Smooth muscle cell (in vitro differentiated cells): ENCODE measurements at regions not wholly inside any gene's neighbourhood (a gene's known extent, or its start where the extent isn't known, plus 50 kb on each side); places are given as distances from the start of the nearest gene placed in this dataset.

Experiments used
- DNase-seq: peaks from one replicate; lab custom pipeline; 2025; ENCODE audit not compliant: unreplicated experiment; lab: John Stamatoyannopoulos, UW
- H2AFZ ChIP-seq: fragments of 200-600 bp; sonication (generic); 2 replicates; pipeline ENCODE4 v1.6.0; 2016; ENCODE audit warnings: antibody characterized with exemption, low read depth, mild to moderate bottlenecking
- H3F3A ChIP-seq: fragments of 200-600 bp; sonication (generic); 2 replicates; pipeline ENCODE4 v1.6.0; 2017; ENCODE audit warnings: antibody characterized with exemption, low read depth
- H3K27ac ChIP-seq: fragments of 200-600 bp; sonication (generic); 2 replicates; pipeline ENCODE4 v1.5.1; 2016; ENCODE audit warnings: low read depth, mild to moderate bottlenecking
- H3K27me3 ChIP-seq: fragments of 200-600 bp; sonication (generic); 2 replicates; pipeline ENCODE4 v1.6.1; 2016; ENCODE audit warnings: low read depth, mild to moderate bottlenecking
- H3K36me3 ChIP-seq: fragments of 200-600 bp; sonication (generic); 2 replicates; pipeline ENCODE4 v1.5.1; 2016; ENCODE audit warnings: low read depth
- H3K4me1 ChIP-seq: fragments of 200-600 bp; sonication (generic); 2 replicates; pipeline ENCODE4 v1.5.1; 2016; ENCODE audit warnings: low read depth
- H3K4me2 ChIP-seq: fragments of 200-600 bp; sonication (generic); 2 replicates; pipeline ENCODE4 v1.6.0; 2016; ENCODE audit warnings: mild to moderate bottlenecking
- H3K4me3 ChIP-seq: fragments of 200-600 bp; sonication (generic); 2 replicates; pipeline ENCODE4 v1.5.1; 2016; ENCODE audit warnings: mild to moderate bottlenecking
- H3K79me2 ChIP-seq: fragments of 200-600 bp; sonication (generic); 2 replicates; pipeline ENCODE4 v1.6.0; 2016; ENCODE audit warnings: low read depth, mild to moderate bottlenecking
- H3K9ac ChIP-seq: fragments of 200-600 bp; sonication (generic); 2 replicates; pipeline ENCODE4 v1.6.0; 2016; ENCODE audit warnings: low read depth
- H3K9me3 ChIP-seq: fragments of 200-600 bp; sonication (generic); replicated peaks from 2 replicates; pipeline ENCODE4 v1.5.1; 2016; ENCODE audit warnings: low read depth
- H4K20me1 ChIP-seq: fragments of 200-600 bp; sonication (generic); 2 replicates; pipeline ENCODE4 v1.6.0; 2016; ENCODE audit warnings: low read depth
- WGBS: methylation state at CpG from one replicate; pipeline ENCODE4 v1.1.7; 2016; ENCODE audit warnings: low lambda C conversion rate; 5-methylcytosine and 5-hydroxymethylcytosine counted together
- TF ChIP-seq, protein P1 (sequence below): fragments of 200-600 bp; sonication (generic); IDR thresholded peaks from 2 replicates; pipeline ENCODE4 v1.5.1; 2017; ENCODE audit warnings: borderline replicate concordance, mild to moderate bottlenecking, antibody characterized with exemption; ENCODE audit not compliant: insufficient read depth, poor library complexity, severe bottlenecking

DNA sequence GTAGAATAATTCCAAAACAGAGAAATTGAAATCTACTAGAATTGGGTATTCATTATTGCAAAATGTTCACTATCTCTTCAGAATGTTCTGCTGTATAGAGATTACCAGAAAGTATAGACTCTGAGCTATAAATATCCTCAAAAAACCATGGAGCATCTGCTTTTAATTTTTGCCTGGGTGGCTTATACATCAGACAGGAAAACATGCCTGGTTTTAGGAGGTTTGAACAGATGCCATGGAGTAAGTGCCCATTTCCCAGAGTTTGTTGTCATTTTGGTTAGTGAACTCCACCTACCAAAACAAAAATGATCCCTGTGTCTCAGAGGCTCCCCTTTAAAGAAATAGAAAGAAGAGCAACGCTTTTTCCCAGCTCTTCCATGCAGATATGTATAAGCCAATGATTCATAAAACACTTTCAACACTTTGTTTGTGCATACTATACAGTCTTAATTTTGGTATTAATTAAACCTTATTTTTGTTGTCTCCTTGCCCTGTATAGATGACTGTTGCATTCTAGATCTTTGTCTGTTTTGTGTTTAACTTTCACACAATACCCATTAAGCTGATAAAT is 68.7 kb downstream of the MEPE start:
- no peaks in the 10 kb centered on the region for H4K20me1 ChIP-seq
- peak overlapping the region; percentile 6 for H3K27ac ChIP-seq
- no peaks in the 10 kb centered on the region for H3F3A ChIP-seq
- no peaks in the 10 kb centered on the region for H3K79me2 ChIP-seq
- TF ChIP-seq, protein P1, sequence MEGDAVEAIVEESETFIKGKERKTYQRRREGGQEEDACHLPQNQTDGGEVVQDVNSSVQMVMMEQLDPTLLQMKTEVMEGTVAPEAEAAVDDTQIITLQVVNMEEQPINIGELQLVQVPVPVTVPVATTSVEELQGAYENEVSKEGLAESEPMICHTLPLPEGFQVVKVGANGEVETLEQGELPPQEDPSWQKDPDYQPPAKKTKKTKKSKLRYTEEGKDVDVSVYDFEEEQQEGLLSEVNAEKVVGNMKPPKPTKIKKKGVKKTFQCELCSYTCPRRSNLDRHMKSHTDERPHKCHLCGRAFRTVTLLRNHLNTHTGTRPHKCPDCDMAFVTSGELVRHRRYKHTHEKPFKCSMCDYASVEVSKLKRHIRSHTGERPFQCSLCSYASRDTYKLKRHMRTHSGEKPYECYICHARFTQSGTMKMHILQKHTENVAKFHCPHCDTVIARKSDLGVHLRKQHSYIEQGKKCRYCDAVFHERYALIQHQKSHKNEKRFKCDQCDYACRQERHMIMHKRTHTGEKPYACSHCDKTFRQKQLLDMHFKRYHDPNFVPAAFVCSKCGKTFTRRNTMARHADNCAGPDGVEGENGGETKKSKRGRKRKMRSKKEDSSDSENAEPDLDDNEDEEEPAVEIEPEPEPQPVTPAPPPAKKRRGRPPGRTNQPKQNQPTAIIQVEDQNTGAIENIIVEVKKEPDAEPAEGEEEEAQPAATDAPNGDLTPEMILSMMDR = no peak
- no peaks in the 10 kb centered on the region for H3K27me3 ChIP-seq
- H3K9me3 ChIP-seq = no peaks in the 10 kb centered on the region
- DNase-seq = no peak
- H3K4me3 ChIP-seq = no peak overlapping the region
- H3K4me1 ChIP-seq = no peaks in the 10 kb centered on the region
- peak overlapping the region; percentile 26 for H3K4me2 ChIP-seq
- 44% methylated on average over 1 of the region's 1 CpG for WGBS
- no peak overlapping the region for H2AFZ ChIP-seq
- H3K36me3 ChIP-seq = no peaks in the 10 kb centered on the region
- no peak overlapping the region for H3K9ac ChIP-seq

DNA sequence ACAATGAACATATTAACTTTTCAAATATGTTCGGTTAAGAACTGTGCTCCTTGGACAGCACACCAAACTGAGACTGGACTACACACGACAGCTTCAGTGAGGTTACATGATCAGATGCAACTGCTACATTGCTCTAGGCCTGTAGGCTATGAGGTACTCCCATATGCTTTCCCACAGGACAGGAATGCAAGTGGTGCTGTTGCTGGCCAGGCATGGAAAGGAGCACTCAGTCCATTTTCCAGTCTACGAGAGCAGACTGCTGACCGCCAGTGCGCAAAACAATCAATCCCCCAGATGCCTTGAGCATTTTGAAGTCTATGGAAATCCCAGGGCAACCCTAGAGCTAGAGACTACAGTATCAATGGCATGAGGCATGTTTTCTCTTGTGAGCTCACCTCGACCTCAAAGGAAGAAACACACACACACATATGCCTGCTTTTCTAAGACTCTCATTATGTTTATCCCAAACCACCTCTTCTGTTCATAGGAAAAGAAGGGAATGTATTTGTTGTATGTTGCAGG is 70.8 kb upstream of the SPP1 start:
- H3K79me2 ChIP-seq = no peaks in the 10 kb centered on the region
- TF ChIP-seq, protein P1 = no peak
- H3K9me3 ChIP-seq = no peaks in the 10 kb centered on the region
- H3K4me2 ChIP-seq = no peak overlapping the region
- 80% methylated on average over 6 of the region's 6 CpGs for WGBS
- H3K36me3 ChIP-seq = no peaks in the 10 kb centered on the region
- H3K4me3 ChIP-seq = no peak overlapping the region
- H3K27ac ChIP-seq = no peak overlapping the region
- no peaks in the 10 kb centered on the region for H3K4me1 ChIP-seq
- H3K27me3 ChIP-seq = no peaks in the 10 kb centered on the region
- DNase-seq = no peak
- no peak overlapping the region for H2AFZ ChIP-seq
- no peaks in the 10 kb centered on the region for H4K20me1 ChIP-seq
- no peaks in the 10 kb centered on the region for H3F3A ChIP-seq
- H3K9ac ChIP-seq = no peak overlapping the region

- H3K4me2 ChIP-seq = no peak overlapping the region
- H2AFZ ChIP-seq = no peak overlapping the region
- H3K4me1 ChIP-seq = peaks cover 9% of the 10 kb centered on the region
- no peaks in the 10 kb centered on the region for H4K20me1 ChIP-seq
- H3F3A ChIP-seq = no peaks in the 10 kb centered on the region
- no peaks in the 10 kb centered on the region for H3K36me3 ChIP-seq
- no peaks in the 10 kb centered on the region for H3K79me2 ChIP-seq
- TF ChIP-seq, protein P1 = no peak
- 63% methylated on average over 1 of the region's 1 CpG for WGBS
- no peaks in the 10 kb centered on the region for H3K9me3 ChIP-seq
- DNase-seq = no peak
- no peak overlapping the region for H3K4me3 ChIP-seq
- H3K9ac ChIP-seq = no peak overlapping the region
- no peak overlapping the region for H3K27ac ChIP-seq
- no peaks in the 10 kb centered on the region for H3K27me3 ChIP-seq
Observed at GRCh38 chr4:87908336-87908735, 67.2 kb upstream of the SPP1 start.

DNA sequence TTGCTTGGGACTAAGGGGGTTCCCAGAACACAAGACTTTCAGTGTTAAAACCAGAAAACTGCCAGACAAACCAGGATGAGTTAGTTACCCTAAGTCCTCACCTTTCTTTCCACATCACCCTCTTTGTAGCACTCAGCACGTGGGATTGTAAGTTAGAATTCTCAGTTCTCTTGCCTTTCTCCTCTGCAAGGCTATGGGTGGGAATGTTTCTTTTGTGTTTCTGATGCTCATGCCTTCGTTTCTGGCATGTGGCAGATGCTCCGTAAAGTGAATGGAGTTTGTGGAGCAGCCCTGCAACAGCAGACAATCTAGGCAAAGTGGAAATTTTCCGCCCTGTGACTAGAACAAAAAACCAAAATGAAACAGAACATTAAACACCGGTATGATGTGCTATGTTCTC is 64.7 kb upstream of the SPP1 start:
- 44% methylated on average over 5 of the region's 5 CpGs for WGBS
- H2AFZ ChIP-seq = peak overlapping the region; percentile 83
- peak overlapping the region; percentile 54 for H3K4me2 ChIP-seq
- no peaks in the 10 kb centered on the region for H3K79me2 ChIP-seq
- no peak overlapping the region for H3K4me3 ChIP-seq
- H3K27me3 ChIP-seq = no peaks in the 10 kb centered on the region
- H3K36me3 ChIP-seq = no peaks in the 10 kb centered on the region
- H3K9me3 ChIP-seq = no peaks in the 10 kb centered on the region
- H4K20me1 ChIP-seq = no peaks in the 10 kb centered on the region
- H3K9ac ChIP-seq = no peak overlapping the region
- TF ChIP-seq, protein P1 = no peak
- no peak for DNase-seq
- H3F3A ChIP-seq = no peaks in the 10 kb centered on the region
- no peak overlapping the region for H3K27ac ChIP-seq
- H3K4me1 ChIP-seq = peaks cover 9% of the 10 kb centered on the region
